Psoas muscle (tissue), 7 donors: ENCODE measurements at regions not wholly inside any gene's neighbourhood (a gene's known extent, or its start where the extent isn't known, plus 50 kb on each side); places are given as distances from the start of the nearest gene placed in this dataset.

Experiments
- ATAC-seq, 4 donors: fragments of 200-7000 bp; cut with Tn5 transposase; one replicate each; pipeline ENCODE4 v1.9.1; 2020; ENCODE audit warnings: moderate library complexity in 3 of 4, mild to moderate bottlenecking in 2 of 4
- DNase-seq, 2 donors: peaks; one replicate each; pipeline ENCODE4 v3.0.0-alpha.2; 2020
- H3K27ac ChIP-seq: fragments of 200-600 bp; one replicate; pipeline ENCODE4 v1.8.0; 2022
- H3K27me3 ChIP-seq, 3 donors: fragments of 200-600 bp in 1 of 3; one replicate each; pipeline versions ENCODE4 v1.6.1 to v1.8.0; 2013 to 2022; ENCODE audit warnings: low read length in 2 of 3, mild to moderate bottlenecking in 2 of 3, moderate library complexity in 1 of 3; ENCODE audit not compliant: insufficient read depth in 3 of 3
- H3K36me3 ChIP-seq, 2 donors: fragments of 200-600 bp in 1 of 2; one replicate each; pipeline versions ENCODE4 v1.6.1 to v1.8.0; 2013 to 2022; ENCODE audit warnings: low read depth in 1 of 2, mild to moderate bottlenecking in 1 of 2, moderate library complexity in 1 of 2; ENCODE audit not compliant: insufficient read depth in 1 of 2
- H3K4me1 ChIP-seq: fragments of 200-600 bp; one replicate; pipeline ENCODE4 v1.8.0; 2022
- H3K4me3 ChIP-seq: fragments of 200-600 bp; one replicate; pipeline ENCODE4 v1.8.0; 2022; ENCODE audit warnings: mild to moderate bottlenecking
- H3K9me3 ChIP-seq: fragments of 200-600 bp; one replicate; pipeline ENCODE4 v1.8.0; 2022
- WGBS, 3 donors: extraction: QIAGEN DNeasy Blood & Tissue Kit; methylation state at CpG; one replicate each; pipeline versions ENCODE4 v1.1.6 to v1.1.7; 2013; 5-methylcytosine and 5-hydroxymethylcytosine counted together
- intact Hi-C, 2 donors: fragments of 100-400 bp; cut with DNase I; formaldehyde crosslinking; loops; one replicate each; pipeline versions ENCODE4 v1.11.0 to v1.14.2; 2022
- TF ChIP-seq, protein P1 (sequence below): fragments of 200-600 bp; IDR thresholded peaks from one replicate; pipeline ENCODE4 v1.8.0; 2022; ENCODE audit warnings: antibody characterized with exemption
- donor health status: healthy with polysubstance abuse.
- donor health status: DM: no; HTN: no; CAD: no; lungs with moderate emphysema.
- donor health status: Bipolar disorder and iron deficiency.
- donor health status: healthy.
- donor health status: DM: yes; HTN: yes; CAD: no.
- donor health status: DM: no; HTN: no; CAD: no.
- donor health status: DM: yes; HTN: yes; CAD: no.

DNA sequence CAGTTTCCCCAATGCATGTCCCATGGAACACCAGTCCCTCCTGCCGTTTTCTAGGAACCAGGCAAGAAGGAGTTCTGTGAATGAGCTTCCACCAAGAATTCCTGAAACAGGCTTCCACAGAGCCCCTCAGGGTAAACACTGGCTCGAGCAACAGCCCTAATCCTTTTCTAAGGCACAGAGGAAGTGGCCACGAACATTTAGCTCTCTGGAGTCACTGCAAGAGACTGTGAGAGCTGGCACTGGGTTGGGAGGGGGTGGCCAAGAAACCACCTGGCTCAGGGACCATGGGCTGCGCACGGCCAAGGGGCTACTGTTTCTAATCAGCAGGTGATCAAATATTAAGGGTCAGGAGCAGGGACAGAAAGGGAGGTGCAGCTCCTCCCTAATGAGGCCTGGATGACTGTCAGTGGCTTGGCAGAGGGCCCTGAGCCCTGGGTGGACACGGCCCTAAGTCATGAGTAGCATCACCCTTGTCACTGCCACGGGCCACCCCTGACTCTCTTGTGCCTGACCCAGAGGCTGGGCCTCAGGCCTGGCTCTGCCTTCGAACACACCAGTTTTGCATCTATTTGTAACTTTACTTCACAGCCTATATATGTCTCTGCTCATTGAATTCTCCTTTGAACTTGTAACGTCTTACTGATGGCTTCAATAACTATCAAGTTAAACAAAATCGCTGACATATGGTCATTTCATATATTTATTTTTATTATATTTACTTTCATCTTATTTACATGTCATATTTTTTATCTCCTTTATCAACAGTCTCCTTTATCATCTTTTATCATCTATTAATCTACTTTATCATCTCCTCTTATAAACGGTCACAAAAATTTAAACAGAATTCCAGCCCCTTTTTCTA, 154.0 kb downstream of the DICER1 start:
- peaks cover 0 to 2% (median 0%) of the 10 kb centered on the region in 3 donors for H3K27me3 ChIP-seq
- H3K4me3 ChIP-seq: no peak overlapping the region
- TF ChIP-seq, protein P1, sequence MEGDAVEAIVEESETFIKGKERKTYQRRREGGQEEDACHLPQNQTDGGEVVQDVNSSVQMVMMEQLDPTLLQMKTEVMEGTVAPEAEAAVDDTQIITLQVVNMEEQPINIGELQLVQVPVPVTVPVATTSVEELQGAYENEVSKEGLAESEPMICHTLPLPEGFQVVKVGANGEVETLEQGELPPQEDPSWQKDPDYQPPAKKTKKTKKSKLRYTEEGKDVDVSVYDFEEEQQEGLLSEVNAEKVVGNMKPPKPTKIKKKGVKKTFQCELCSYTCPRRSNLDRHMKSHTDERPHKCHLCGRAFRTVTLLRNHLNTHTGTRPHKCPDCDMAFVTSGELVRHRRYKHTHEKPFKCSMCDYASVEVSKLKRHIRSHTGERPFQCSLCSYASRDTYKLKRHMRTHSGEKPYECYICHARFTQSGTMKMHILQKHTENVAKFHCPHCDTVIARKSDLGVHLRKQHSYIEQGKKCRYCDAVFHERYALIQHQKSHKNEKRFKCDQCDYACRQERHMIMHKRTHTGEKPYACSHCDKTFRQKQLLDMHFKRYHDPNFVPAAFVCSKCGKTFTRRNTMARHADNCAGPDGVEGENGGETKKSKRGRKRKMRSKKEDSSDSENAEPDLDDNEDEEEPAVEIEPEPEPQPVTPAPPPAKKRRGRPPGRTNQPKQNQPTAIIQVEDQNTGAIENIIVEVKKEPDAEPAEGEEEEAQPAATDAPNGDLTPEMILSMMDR: no peak
- 52 to 68% (median 53%) methylated on average over 11 of the region's 11 CpGs for WGBS, 3 donors
- no peaks in the 10 kb centered on the region for H3K36me3 ChIP-seq
- ATAC-seq (no peak), DNase-seq (no peak)
- intact Hi-C loops: no loop called here
- no peaks in the 10 kb centered on the region for H3K4me1 ChIP-seq
- no peak overlapping the region for H3K27ac ChIP-seq
- H3K9me3 ChIP-seq: no peaks in the 10 kb centered on the region

GRCh38 chr14:94998685-94999084, 158.6 kb downstream of the DICER1 start:
- ATAC-seq (no peak), DNase-seq (no peak)
- H3K27me3 ChIP-seq: no peaks in the 10 kb centered on the region
- H3K27ac ChIP-seq: no peak overlapping the region
- no peaks in the 10 kb centered on the region for H3K4me1 ChIP-seq
- intact Hi-C loops: no loop called here
- WGBS, 3 donors: 28 to 32% (median 30%) methylated on average over 10 of the region's 10 CpGs
- no peaks in the 10 kb centered on the region for H3K9me3 ChIP-seq
- TF ChIP-seq, protein P1: no peak
- H3K36me3 ChIP-seq: no peaks in the 10 kb centered on the region
- no peak overlapping the region for H3K4me3 ChIP-seq

GRCh38 chr14:94998110-94998509, 159.2 kb downstream of the DICER1 start:
- Histone ChIP-seq H3K4me1 (no peaks in the 10 kb centered on the region), H3K9me3 (no peaks in the 10 kb centered on the region), H3K27me3 (no peaks in the 10 kb centered on the region), H3K27ac (no peak overlapping the region), H3K36me3 (no peaks in the 10 kb centered on the region), H3K4me3 (no peak overlapping the region)
- 72 to 83% (median 75%) methylated on average over 2 of the region's 2 CpGs for WGBS, 3 donors
- intact Hi-C loops: no loop called here
- TF ChIP-seq, protein P1: no peak
- DNase-seq (no peak), ATAC-seq (no peak)

- Histone ChIP-seq H3K27me3 (no peaks in the 10 kb centered on the region), H3K4me1 (no peaks in the 10 kb centered on the region), H3K4me3 (no peak overlapping the region), H3K9me3 (no peaks in the 10 kb centered on the region), H3K27ac (no peak overlapping the region), H3K36me3 (no peaks in the 10 kb centered on the region)
- DNase-seq (no peak), ATAC-seq (no peak)
- intact Hi-C loops: no loop called here
- TF ChIP-seq, protein P1: no peak
- 83 to 85% (median 84%) methylated on average over 10 of the region's 10 CpGs for WGBS, 3 donors
These were observed 161.8 kb downstream of the DICER1 start for GRCh38 chr14:94995551-94995950.

DNA sequence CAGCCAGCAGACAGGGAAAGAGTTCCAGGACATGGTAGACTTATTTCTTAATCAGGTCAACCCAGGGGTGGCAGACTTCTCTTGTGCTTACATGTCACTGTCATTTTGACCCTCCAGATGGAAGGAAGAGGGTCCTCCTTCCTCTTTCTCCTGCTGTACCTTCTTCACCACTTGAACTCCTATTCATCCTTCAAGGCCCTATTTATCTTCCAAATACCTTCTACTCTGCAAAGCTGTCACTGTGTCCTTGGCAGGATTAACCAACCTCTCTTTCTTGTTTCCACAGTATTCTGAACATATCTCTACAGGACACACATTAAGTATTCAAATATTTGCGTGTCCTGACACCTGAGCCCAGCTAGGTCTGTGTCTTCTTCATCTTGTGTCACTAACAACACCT, 163.1 kb downstream of the DICER1 start:
- Histone ChIP-seq H3K36me3 (no peaks in the 10 kb centered on the region), H3K9me3 (no peaks in the 10 kb centered on the region), H3K27ac (no peak overlapping the region), H3K4me3 (no peak overlapping the region), H3K4me1 (no peaks in the 10 kb centered on the region), H3K27me3 (no peaks in the 10 kb centered on the region)
- intact Hi-C loops: no loop called here
- TF ChIP-seq, protein P1: no peak
- ATAC-seq: no peak
- 93 to 100% (median 99%) methylated on average over 1 of the region's 1 CpG for WGBS, 3 donors
- no peak for DNase-seq
